ACHN (cell line): ENCODE measurements at regions not wholly inside any gene's neighbourhood (a gene's known extent, or its start where the extent isn't known, plus 50 kb on each side); places are given as distances from the start of the nearest gene placed in this dataset.
"Not testable (repeated sequence)": the region's sequence is repeated elsewhere in the genome, so short reads cannot be mapped to it uniquely, and the experiment has no call there.

Source experiments
- DNase-seq: peaks from one replicate; pipeline ENCODE4 v3.0.0-alpha.2; 2015
- in situ Hi-C: cut with HindIII; loops from 2 replicates; pipeline ENCODE4 v1.10.0; 2017; ENCODE audit warnings: low sequenced_read_pairs, low pct_ligation_motif_present, low pct_unique_long_range_greater_than_20kb

DNA sequence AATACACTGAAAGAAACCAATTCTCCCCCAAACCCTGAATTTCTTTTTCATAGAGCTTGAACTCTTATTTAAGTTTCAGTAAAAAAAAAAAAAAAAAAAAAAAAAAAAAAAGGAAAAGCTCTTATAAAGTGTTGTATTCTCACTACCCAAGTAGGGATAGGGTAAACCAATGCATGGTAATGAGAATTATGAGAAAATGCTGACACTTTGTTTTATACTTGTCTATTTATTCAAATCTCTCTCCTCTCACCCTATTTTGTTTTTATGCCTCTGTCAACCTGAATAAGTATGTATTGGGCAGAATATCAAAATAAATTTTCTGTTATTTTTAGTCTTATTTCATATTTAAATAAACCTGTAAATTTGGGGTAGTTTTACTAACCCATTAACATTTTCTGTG, 181.9 kb downstream of the GJA1 start:
- no peak for DNase-seq
- in situ Hi-C loops = no loop called here

- DNase-seq = no peak
- in situ Hi-C loops = no loop called here
Measured at GRCh38 chr6:121619013-121619412, 183.6 kb downstream of the GJA1 start.

- in situ Hi-C loops = no loop called here
Measured at GRCh38 chr6:121619987-121620740, 184.7 kb downstream of the GJA1 start.

GRCh38 chr6:121627761-121628160, 192.3 kb downstream of the GJA1 start:
- in situ Hi-C loops = no loop called here
- no peak for DNase-seq

More at GRCh38 chr6:121619987-121620740, 184.7 kb downstream of the GJA1 start:
- DNase-seq = no peak

- DNase-seq = no peak
- in situ Hi-C loops = no loop called here
Measured at GRCh38 chr6:121630716-121631115, 195.3 kb downstream of the GJA1 start.

- DNase-seq, in situ Hi-C loops: not testable (repeated sequence)
Measured at GRCh38 chr6:121631752-121632151, 196.3 kb downstream of the GJA1 start.

DNA sequence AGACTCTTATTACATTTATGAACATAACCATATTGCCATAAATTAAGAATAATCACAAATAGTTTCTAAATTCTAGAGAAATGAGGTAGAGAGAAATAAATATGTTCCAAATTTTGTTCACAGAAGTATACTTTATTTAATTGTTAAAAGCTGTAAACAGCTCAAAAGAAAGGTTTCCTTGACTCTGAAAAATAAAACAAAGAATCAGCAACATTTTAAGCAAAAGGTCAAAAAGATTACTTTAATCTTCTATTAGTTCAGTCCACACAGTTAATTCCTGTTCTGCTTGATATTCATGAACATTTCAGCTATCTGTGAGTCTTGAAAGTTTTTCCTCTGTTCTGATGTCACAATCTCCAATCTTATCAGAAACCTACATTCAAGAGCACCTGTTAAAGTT, 197.9 kb downstream of the GJA1 start:
- in situ Hi-C loops = no loop called here
- no peak for DNase-seq

- in situ Hi-C loops, DNase-seq: not testable (repeated sequence)
Measured at GRCh38 chr6:121634586-121634985, 199.1 kb downstream of the GJA1 start.

DNA sequence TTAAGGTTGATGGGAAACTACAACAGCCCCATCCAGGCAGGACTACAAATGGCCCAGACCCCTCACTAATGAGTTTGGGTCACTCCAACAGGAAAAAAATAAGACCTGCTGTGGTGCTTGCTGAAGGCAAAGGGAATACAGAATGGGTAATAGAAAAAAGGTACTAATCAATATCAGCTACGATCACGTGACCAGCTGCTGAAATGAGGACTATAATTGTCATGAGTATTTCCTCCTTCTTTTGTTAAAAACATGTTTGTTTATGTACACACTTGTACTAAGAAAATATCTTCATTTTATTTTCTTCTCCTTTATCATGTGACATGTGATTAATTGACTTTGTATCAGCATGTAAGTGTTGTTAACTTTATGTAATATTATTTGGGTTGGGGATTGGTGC, 199.9 kb downstream of the GJA1 start:
- in situ Hi-C loops = no loop called here
- DNase-seq = no peak

GRCh38 chr6:121636217-121636616, 200.8 kb downstream of the GJA1 start:
- DNase-seq, in situ Hi-C loops: not testable (repeated sequence)

DNA sequence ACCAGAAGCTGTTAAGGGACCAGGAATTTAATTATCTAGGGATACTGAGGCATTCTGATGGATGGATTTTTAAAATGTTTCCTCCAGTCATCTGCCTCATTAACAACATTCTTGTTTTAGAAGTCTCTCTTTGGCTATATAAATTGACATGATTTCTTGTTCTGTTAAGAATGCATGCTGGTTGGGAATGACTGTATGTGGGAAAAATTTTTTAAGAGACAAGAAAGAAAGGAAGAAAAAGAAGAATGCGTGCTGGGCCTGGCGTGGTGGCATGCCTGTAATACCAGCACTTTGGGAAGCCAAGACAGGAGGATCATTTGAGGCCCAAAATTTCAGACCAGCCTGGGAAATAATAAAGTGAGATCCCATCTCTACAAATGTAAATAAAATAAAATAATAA, 203.6 kb downstream of the GJA1 start:
- in situ Hi-C loops = no loop called here

DNA sequence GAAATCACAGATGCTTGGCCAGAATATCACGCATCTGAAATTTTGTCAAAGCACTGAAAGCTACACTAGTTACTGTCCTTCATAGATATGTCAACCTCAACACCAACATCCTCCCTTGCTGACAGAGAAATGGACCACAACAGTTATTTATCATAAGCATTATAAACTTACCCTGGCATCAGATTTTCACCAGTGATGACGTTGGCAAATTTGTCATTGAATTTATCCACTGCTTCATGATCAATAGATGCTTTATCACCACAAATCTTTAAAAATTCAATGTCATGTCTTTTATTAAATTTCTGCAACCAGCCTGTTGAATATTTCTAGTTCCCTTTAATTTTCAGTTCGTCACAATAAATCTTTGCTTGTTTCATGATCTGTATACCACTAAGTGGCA, 205.7 kb downstream of the GJA1 start:
- in situ Hi-C loops = no loop called here
- no peak for DNase-seq

More for the DNA sequence above, 203.6 kb downstream of the GJA1 start:
- no peak for DNase-seq

GRCh38 chr6:121645100-121645745, 209.8 kb downstream of the GJA1 start:
- DNase-seq = no peak
- in situ Hi-C loops = no loop called here

DNA sequence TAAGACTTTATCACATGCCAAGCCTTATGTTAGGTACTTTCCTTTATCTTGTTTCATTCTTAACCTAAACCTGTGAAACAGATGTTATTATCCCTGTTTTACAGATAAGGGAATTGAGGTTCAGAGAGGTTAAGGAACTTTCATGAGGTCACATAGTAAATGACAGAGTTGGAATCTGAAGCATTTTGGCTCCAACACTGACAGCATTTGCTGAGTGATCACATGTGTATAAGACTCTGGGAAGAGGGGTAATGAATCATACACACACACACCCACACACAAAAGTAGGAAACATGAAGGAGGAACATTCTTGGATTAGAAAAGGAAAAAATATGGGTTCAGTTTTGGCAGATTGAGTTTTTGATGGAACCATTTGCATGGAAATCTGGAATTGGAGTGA, 212.5 kb downstream of the GJA1 start:
- DNase-seq = no peak
- in situ Hi-C loops = no loop called here

GRCh38 chr6:121649951-121650350, 214.5 kb downstream of the GJA1 start:
- in situ Hi-C loops = no loop called here
- no peak for DNase-seq

- DNase-seq = no peak
- in situ Hi-C loops = no loop called here
Measured at GRCh38 chr6:121651420-121651819, 216.0 kb downstream of the GJA1 start.

DNA sequence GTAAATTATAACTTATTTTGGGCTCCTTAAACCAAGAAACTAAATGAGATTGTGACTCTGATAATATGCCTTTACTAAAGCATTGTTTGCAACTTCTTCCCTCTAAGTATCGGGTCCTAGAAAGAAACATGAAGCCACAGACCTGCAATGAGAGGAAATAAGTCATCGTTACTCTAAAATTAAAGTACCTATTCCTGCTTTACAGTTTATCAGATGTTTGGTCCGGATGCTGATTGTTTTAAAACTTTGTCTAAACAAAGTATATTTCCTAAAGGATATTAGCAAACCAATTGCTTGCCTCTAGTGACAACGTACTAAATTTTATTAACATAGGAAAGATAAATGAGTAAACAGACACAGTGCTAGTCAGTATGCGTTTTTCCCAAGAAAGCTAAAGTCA, 216.8 kb downstream of the GJA1 start:
- in situ Hi-C loops = no loop called here
- no peak for DNase-seq

GRCh38 chr6:121652726-121653623, 217.5 kb downstream of the GJA1 start:
- DNase-seq = no peak

DNA sequence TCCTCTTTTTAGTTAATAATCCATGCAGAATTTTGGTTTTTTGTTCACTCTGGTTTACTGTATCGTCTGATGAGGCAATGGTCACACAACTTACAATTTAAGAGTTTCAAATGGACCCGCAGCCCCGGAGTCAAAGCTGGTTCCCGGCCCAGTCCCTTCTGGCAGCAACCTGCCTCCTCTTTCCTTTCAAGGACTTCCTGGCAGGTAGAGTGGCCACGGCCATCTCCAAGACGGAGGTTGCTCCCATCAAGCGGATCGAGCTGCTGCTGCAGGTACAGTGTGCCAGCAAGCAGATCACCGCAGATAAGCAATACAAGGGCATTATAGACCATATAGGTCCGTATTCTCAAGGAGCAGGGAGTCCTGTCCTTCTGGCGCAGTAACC, 218.2 kb downstream of the GJA1 start:
- in situ Hi-C loops = no loop called here
- DNase-seq = no peak

More at GRCh38 chr6:121652726-121653623, 217.5 kb downstream of the GJA1 start:
- in situ Hi-C loops = no loop called here
